Esophagus muscularis mucosa (tissue), 3 donors: ENCODE measurements at regions not wholly inside any gene's neighbourhood (a gene's known extent, or its start where the extent isn't known, plus 50 kb on each side); places are given as distances from the start of the nearest gene placed in this dataset.
"Not testable (repeated sequence)": the region's sequence is repeated elsewhere in the genome, so short reads cannot be mapped to it uniquely, and the experiment has no call there.

Experiments used
- POLR2A ChIP-seq: fragments of 450-650 bp; IDR thresholded peaks from one replicate; pipeline ENCODE4 v1.6.1; 2017; ENCODE audit warnings: antibody characterized with exemption, moderate library complexity, mild to moderate bottlenecking, low read depth
- TF ChIP-seq, protein P1 (sequence below), 3 experiments: fragments of 200-600 bp in 2 of 3; fragments of 450-650 bp in 1 of 3; sonication (generic) in 2 of 3; IDR thresholded peaks; one replicate each; pipeline ENCODE4 v1.5.1; 2017 to 2019; ENCODE audit warnings: antibody characterized with exemption in 3 of 3, mild to moderate bottlenecking in 2 of 3, moderate library complexity in 1 of 3

DNA sequence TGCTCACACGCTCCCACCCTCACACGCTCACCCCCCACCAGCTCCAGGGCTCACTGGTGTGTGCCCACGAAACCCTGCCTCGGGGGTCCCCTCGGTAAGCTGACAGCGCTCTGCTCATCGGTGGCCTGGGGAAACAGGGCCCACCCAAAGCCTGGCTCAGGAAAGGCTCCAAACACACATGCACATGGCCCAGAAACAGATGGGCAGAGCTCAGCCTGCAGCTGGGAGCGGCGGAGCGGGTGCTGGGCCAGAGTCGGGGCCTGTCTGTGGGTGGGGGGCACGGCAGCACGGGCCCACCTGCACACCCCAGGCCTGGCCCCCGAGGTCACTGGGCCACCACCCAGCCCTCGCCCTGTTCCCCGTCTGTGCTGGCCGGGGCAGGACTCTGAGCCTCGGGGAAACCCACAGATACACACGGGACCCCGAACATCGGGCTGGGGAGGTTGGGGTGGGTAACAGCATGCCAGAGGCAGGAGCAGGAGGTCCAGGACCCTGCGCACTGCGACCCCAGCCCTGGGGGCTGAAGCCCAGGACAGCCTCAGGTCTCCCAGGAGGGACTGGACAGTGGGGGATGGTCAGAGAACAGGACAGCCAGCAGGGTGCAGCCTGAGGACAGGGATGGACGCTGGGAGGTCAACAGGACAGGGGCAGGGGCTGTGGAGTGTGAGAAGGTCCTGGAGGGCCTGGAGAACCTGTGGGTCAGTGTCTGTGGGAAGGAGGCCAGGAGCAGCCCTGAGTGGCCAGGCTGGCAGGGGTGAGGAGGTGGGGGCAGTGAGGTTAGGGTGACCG is 165.1 kb downstream of the TMEM121 start:
- TF ChIP-seq POLR2A: not testable (repeated sequence)
- TF ChIP-seq, protein P1, sequence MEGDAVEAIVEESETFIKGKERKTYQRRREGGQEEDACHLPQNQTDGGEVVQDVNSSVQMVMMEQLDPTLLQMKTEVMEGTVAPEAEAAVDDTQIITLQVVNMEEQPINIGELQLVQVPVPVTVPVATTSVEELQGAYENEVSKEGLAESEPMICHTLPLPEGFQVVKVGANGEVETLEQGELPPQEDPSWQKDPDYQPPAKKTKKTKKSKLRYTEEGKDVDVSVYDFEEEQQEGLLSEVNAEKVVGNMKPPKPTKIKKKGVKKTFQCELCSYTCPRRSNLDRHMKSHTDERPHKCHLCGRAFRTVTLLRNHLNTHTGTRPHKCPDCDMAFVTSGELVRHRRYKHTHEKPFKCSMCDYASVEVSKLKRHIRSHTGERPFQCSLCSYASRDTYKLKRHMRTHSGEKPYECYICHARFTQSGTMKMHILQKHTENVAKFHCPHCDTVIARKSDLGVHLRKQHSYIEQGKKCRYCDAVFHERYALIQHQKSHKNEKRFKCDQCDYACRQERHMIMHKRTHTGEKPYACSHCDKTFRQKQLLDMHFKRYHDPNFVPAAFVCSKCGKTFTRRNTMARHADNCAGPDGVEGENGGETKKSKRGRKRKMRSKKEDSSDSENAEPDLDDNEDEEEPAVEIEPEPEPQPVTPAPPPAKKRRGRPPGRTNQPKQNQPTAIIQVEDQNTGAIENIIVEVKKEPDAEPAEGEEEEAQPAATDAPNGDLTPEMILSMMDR (IDR thresholded peaks at IDR 0.05): not testable (repeated sequence)
